EL (cell line): ENCODE measurements at regions not wholly inside any gene's neighbourhood (a gene's known extent, or its start where the extent isn't known, plus 50 kb on each side); places are given as distances from the start of the nearest gene placed in this dataset.
A peak's percentile ranks its signal among the peaks of the same experiment; 100 is the strongest.

ENCODE experiments used
- DNase-seq: peaks from one replicate; pipeline ENCODE4 v3.0.0-alpha.2; 2016

DNA sequence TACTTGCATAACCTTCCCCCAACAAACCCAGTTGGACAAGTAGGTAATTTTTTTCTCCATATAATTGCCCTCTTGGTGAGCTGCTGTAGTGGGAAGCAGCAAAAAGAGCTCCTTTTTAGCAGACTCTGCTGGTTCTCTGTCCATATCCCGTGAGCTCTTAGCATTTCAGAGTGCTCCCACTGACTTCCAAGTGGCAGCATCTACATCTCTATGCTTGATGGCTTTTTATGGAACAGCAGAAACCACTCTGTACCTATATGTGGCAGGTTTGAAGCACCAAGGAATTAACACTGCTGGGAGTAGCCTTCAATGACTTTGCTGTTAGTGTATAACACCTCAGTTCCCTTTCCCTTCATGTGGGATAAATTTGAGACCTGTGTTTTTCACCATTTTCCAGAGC is 168.4 kb upstream of the NHS start:
- DNase-seq: no peak

DNA sequence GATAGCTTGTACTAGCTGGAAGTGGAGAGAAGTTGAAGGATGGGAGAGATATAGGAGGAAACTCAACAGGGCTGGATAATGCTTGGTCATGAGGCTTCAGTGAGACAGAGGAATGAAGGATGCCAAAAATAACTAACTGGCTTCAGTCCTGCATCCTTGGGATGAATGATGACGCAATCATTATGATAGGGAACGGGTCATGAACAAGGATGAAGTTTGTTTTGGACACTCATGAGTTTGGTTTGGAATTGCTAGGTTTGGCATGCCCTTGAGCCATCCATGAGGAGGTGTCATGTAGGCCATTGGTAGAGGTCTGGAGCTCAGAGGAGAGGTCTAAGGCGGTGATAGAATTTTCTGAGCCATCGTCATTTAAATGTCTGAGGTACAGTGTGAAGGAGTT is 160.0 kb upstream of the NHS start:
- DNase-seq: no peak

DNA sequence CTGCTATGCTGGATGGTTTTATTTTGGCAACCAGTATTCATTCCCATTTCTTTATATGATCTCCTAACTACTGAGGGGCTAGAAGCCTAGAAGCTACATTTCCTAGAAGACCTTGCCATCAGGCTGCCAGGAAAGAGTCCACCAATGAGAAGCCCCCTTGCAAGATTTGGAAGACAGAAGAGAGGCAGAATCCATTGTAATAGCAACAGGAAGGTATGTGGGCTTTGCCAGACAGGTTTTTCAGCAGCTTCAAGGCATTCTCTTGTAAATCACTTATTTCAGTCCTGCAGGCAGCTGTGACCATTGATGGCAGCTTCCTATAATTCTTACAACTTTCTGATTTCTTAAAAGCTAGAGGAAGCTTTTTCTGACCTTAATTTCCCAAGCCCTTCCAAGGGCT is 148.3 kb upstream of the NHS start:
- DNase-seq: no peak

DNA sequence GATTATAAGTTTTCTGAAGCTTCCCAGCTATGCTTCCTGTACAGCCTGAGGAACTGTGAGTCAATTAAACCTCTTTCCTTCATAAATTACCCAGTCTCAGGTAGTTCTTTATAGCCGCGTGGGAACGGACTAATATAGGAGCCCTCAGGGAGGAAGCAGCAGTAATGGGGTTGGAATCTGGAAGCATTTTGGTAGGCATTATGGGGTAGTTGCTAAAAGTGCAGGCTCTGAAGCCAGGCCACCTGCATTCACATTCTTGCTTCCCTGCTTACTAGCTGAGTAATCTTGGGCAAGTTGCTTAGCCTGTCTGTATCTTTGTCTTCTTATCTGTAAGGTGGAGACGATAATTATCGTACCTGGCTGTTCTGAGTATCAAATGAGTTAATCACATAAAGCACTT is 137.9 kb upstream of the NHS start:
- DNase-seq: no peak

DNA sequence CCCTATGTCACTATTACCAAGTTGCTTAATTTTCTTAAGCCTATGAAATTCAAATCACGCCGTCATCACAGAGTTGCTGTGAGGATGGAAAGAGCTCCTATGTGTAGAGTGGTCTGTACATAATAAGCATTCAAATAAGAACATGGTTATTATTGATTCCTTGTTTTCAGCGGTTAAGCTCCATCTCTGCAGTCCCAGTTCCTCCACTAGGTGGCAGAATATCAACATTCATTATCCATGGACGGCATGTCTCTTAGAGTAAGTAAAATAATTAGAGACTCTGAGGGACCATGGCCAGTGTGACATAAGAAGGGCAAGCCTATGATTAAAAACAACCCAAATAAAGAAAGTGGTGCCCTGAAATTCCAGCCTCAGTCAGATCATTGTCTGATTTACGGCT is 132.5 kb upstream of the NHS start:
- DNase-seq: peak; percentile 32

- DNase-seq: no peak
These were observed 127.9 kb upstream of the NHS start for GRCh38 chrX:17247144-17247543.

GRCh38 chrX:17262123-17262522 is 112.9 kb upstream of the NHS start:
- DNase-seq: no peak

GRCh38 chrX:17266136-17266535 is 108.9 kb upstream of the NHS start:
- DNase-seq: no peak

DNA sequence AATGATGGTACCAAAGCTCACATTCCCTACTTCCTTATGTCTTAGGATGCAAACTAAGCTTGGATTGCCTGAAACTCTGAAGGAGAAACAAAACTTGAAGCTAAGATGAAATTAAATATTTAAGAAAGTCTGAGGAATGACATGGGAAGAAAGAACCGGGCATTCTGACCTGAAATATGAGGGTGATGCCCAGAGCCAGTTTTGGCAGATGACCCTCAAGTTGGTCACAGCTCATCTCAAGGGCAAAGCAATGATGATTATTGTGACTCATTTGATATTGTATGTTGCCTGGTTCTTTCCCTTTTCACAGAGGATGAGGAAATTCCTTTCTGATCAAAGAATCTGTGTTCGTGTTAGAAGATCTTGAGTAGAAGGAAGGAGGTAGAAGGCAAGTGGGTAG is 96.0 kb upstream of the NHS start:
- no peak for DNase-seq

- DNase-seq: no peak
These were observed 89.0 kb upstream of the NHS start for GRCh38 chrX:17285983-17286382.

DNA sequence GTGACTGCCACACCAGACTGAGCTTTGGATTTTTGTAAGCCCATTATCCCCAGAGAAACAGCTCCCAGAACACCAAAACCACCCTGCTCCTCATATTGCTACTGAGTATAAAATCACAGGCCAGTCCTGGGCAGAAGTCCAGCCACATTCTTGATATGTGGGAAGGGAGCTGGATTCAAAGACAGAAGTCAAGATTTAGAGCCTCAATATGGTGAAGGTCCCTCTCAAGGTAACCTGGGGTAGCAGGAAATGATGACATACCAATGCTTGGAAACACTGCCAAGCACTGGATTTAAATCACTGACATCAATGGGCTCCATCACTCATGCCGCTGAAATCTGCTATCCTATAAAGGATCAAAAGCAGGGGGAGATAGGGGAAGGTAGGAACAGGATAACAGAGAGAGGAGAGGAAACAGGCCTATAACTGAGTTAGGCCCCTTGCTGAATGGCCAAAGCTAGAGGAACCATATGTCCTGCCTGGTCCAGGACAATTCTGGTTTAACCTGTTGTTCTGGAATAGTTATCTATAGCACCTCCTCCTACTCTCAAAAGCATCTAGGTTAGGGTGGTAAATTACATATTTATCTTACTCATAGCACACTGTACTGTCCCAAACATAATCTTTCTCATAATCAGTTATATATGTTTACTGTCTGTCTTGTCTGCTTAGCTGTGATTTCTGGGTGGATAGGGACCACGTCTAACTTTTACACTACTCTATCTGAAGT is 83.7 kb upstream of the NHS start:
- DNase-seq: no peak

GRCh38 chrX:17292111-17292527 is 82.9 kb upstream of the NHS start:
- no peak for DNase-seq

- no peak for DNase-seq
These were observed 80.4 kb upstream of the NHS start for GRCh38 chrX:17294561-17294960.

DNA sequence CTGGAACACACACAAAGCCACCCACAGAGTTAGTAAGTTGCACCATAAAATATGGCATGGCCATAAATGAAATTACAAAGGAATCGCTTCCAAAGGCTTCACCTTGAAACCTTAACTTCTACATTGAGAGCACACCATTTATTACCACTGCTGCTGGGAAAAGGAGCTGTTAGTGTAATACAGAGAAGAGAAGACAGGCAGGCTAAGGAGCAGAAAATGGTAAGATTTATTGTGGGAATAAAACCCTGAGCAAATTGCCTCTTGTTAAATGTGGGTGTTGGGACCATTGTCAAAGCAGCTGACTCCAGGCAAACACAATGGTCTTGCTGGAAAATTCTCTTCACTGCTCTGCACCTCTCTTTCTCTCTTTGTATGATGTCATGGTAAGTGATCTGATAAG is 79.2 kb upstream of the NHS start:
- DNase-seq: no peak

GRCh38 chrX:17298564-17298963 is 76.4 kb upstream of the NHS start:
- DNase-seq: no peak

DNA sequence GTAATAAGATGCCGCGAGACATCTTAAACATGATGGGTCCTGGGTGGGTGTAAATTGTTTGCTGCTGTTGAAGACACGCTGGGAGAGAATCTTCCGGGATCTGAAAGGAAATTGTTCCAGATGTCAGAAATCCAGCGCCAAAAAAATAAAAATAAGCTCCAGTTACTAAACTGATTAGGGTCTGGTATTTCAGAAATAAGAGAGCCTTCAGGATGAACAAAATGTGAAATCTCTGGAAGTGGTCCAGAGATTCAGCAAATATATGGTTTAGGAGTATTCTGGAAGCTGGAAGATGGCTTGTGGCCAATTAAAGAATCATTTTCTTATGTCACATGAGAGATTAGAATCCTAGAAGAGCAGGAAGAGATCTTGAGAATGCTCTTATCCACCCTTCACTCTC is 75.8 kb upstream of the NHS start:
- no peak for DNase-seq

DNA sequence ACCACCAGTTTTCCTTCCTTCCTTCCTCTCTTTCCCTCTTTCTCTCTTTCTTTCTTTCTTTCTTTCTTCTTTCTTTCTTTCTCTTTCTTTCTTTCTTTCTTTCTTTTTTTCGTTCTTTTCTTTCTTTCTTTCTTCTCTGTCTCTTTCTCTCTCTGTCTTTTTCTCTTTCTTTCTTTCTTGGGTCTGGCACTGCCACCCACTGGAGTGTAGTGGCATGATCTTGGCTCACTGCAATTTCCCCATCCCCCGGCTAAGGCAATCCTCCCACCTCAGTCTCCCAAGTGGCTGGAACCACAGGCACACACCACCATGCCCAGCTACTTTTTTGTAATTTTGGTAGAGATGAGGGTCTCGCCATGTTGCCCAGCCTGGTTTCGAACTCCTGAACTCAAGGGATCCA is 51.6 kb upstream of the NHS start:
- DNase-seq: no peak
